Liver (tissue), 8 donors: ENCODE measurements at regions not wholly inside any gene's neighbourhood (a gene's known extent, or its start where the extent isn't known, plus 50 kb on each side); places are given as distances from the start of the nearest gene placed in this dataset.

ENCODE experiments used
- DNase-seq: peaks from one replicate; pipeline ENCODE4 v3.0.0-alpha.2; 2017; ENCODE audit warnings: low spot score
- H3K27ac ChIP-seq, 2 donors: one replicate each; pipeline ENCODE4 v1.7.0; 2013; ENCODE audit warnings: inconsistent platforms in 2 of 2, low read length in 2 of 2, control low read depth in 1 of 2, low read depth in 1 of 2, mild to moderate bottlenecking in 1 of 2
- H3K27me3 ChIP-seq, 4 donors: one replicate each; pipeline versions ENCODE4 v1.6.1 to v1.7.0; 2013; ENCODE audit warnings: low read length in 3 of 4, inconsistent platforms in 1 of 4, mild to moderate bottlenecking in 1 of 4, moderate library complexity in 1 of 4; ENCODE audit not compliant: control insufficient read depth in 4 of 4, insufficient read depth in 4 of 4
- H3K36me3 ChIP-seq, 4 donors: one replicate each; pipeline versions ENCODE4 v1.6.1 to v1.7.0; 2013; ENCODE audit warnings: low read length in 3 of 4, mild to moderate bottlenecking in 3 of 4, low read depth in 1 of 4, moderate library complexity in 1 of 4; ENCODE audit not compliant: control insufficient read depth in 4 of 4, insufficient read depth in 3 of 4
- H3K4me1 ChIP-seq, 4 donors: one replicate each; pipeline versions ENCODE4 v1.6.1 to v1.7.0; 2013; ENCODE audit warnings: low read length in 3 of 4, mild to moderate bottlenecking in 3 of 4, moderate library complexity in 1 of 4; ENCODE audit not compliant: control insufficient read depth in 4 of 4, insufficient read depth in 4 of 4
- H3K4me3 ChIP-seq, 3 donors: one replicate each; pipeline versions ENCODE4 v1.6.1 to v1.7.0; 2013; ENCODE audit warnings: low read length in 3 of 3, control low read depth in 1 of 3, low read depth in 1 of 3, mild to moderate bottlenecking in 1 of 3
- H3K9ac ChIP-seq, 2 donors: one replicate each; pipeline ENCODE4 v1.7.0; 2013; ENCODE audit warnings: low read length in 2 of 2, mild to moderate bottlenecking in 2 of 2, moderate library complexity in 2 of 2, control low read depth in 1 of 2, low read depth in 1 of 2
- H3K9me3 ChIP-seq, 4 donors: one replicate each; pipeline versions ENCODE4 v1.6.1 to v1.7.0; 2013; ENCODE audit warnings: low read length in 3 of 4; ENCODE audit not compliant: control insufficient read depth in 4 of 4
- ATF3 ChIP-seq: IDR thresholded peaks from 2 replicates; pipeline ENCODE4 v1.6.1; 2016; ENCODE audit warnings: antibody characterized with exemption
- CTCF ChIP-seq: fragments of 150-350 bp; IDR thresholded peaks from 2 replicates; pipeline ENCODE4 v1.5.1; 2017; ENCODE audit warnings: improper control_type of control experiment, low read depth, low read length; ENCODE audit not compliant: missing input control
- EGR1 ChIP-seq, 2 donors: IDR thresholded peaks; 2 replicates each; pipeline ENCODE4 v1.6.1; 2016 to 2018; ENCODE audit warnings: antibody characterized with exemption in 2 of 2, low read depth in 2 of 2
- FOXA1 ChIP-seq: IDR thresholded peaks from 2 replicates; pipeline ENCODE4 v1.6.1; 2016; ENCODE audit warnings: antibody characterized with exemption
- FOXA2 ChIP-seq: IDR thresholded peaks from 2 replicates; pipeline ENCODE4 v1.6.1; 2016; ENCODE audit warnings: antibody characterized with exemption
- GABPA ChIP-seq, 2 donors: IDR thresholded peaks in 1 of 2; conservative IDR thresholded peaks in 1 of 2; 2 replicates each; pipeline ENCODE4 v1.6.1; 2016; ENCODE audit warnings: antibody characterized with exemption in 2 of 2, mild to moderate bottlenecking in 1 of 2, moderate library complexity in 1 of 2
- HNF4A ChIP-seq, 2 donors: conservative IDR thresholded peaks; 2 replicates each; pipeline ENCODE4 v1.6.1; 2016; ENCODE audit warnings: antibody characterized with exemption in 2 of 2, mild to moderate bottlenecking in 2 of 2
- HNF4G ChIP-seq: IDR thresholded peaks from 2 replicates; pipeline ENCODE4 v1.6.1; 2016; ENCODE audit warnings: antibody characterized with exemption
- MAX ChIP-seq: IDR thresholded peaks from 2 replicates; pipeline ENCODE4 v1.6.1; 2016; ENCODE audit warnings: antibody characterized with exemption
- NR2F2 ChIP-seq: IDR thresholded peaks from 2 replicates; pipeline ENCODE4 v1.6.1; 2016; ENCODE audit warnings: antibody characterized with exemption
- RAD21 ChIP-seq, 2 donors: IDR thresholded peaks; 2 replicates each; pipeline ENCODE4 v1.6.1; 2016; ENCODE audit warnings: antibody characterized with exemption in 2 of 2, mild to moderate bottlenecking in 2 of 2
- RXRA ChIP-seq, 2 donors: IDR thresholded peaks; 2 replicates each; pipeline ENCODE4 v1.6.1; 2017 to 2018; ENCODE audit warnings: antibody characterized with exemption in 2 of 2, mild to moderate bottlenecking in 1 of 2
- SP1 ChIP-seq: IDR thresholded peaks from 2 replicates; pipeline ENCODE4 v1.6.1; 2018; ENCODE audit warnings: antibody characterized with exemption, mild to moderate bottlenecking
- TAF1 ChIP-seq: conservative IDR thresholded peaks from 2 replicates; pipeline ENCODE4 v1.6.1; 2016; ENCODE audit warnings: antibody characterized with exemption, mild to moderate bottlenecking
- YY1 ChIP-seq: IDR thresholded peaks from 2 replicates; pipeline ENCODE4 v1.6.1; 2016; ENCODE audit warnings: antibody characterized with exemption, mild to moderate bottlenecking
- WGBS: extraction: QIAGEN DNeasy Blood & Tissue Kit; methylation state at CpG from one replicate; pipeline ENCODE4 v1.1.7; 2013; 5-methylcytosine and 5-hydroxymethylcytosine counted together
- TF ChIP-seq, protein P1 (sequence below): IDR thresholded peaks from 2 replicates; pipeline ENCODE4 v1.6.1; 2016; ENCODE audit warnings: antibody characterized with exemption
- TF ChIP-seq, protein P2 (sequence below): IDR thresholded peaks from 2 replicates; pipeline ENCODE4 v1.6.1; 2016; ENCODE audit warnings: antibody characterized with exemption, mild to moderate bottlenecking
- donor health status: healthy.
- donor health status: healthy.
- donor health status: healthy.
- donor health status: healthy.
- donor health status: healthy.

GRCh38 chr5:175816348-175816747 lies 55.0 kb upstream of the CPLX2 start (continued):
- TF ChIP-seq, protein P1, sequence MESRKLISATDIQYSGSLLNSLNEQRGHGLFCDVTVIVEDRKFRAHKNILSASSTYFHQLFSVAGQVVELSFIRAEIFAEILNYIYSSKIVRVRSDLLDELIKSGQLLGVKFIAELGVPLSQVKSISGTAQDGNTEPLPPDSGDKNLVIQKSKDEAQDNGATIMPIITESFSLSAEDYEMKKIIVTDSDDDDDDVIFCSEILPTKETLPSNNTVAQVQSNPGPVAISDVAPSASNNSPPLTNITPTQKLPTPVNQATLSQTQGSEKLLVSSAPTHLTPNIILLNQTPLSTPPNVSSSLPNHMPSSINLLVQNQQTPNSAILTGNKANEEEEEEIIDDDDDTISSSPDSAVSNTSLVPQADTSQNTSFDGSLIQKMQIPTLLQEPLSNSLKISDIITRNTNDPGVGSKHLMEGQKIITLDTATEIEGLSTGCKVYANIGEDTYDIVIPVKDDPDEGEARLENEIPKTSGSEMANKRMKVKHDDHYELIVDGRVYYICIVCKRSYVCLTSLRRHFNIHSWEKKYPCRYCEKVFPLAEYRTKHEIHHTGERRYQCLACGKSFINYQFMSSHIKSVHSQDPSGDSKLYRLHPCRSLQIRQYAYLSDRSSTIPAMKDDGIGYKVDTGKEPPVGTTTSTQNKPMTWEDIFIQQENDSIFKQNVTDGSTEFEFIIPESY: no peak
- TF ChIP-seq YY1 (no peak), HNF4G (no peak), RAD21 (IDR thresholded peaks at IDR 0.05) (no peak), FOXA2 (no peak), EGR1 (IDR thresholded peaks at IDR 0.05; ENCODE audit: low read depth in 2 of 2) (no peak), SP1 (no peak), TAF1 (no peak), FOXA1 (no peak)

DNA sequence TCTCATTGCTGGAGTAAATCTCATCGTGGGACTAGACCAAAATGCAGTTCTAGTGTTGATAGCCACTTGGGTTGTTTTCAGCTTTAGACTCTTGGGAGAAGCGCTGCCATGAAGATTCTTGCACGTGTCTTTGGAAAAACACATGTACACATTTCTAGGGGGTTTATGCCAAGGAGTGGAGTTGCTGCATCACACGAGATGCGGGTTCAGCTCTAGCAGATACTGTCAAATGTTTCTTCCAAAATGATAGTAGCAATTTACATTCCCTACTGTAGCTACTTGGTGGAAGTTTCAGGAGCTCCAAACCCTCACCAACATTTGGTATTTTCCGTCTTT lies 52.3 kb upstream of the CPLX2 start:
- WGBS: 85% methylated on average over 6 of the region's 6 CpGs
- Histone ChIP-seq H3K27ac (no peak overlapping the region), H3K4me3 (no peak overlapping the region), H3K36me3 (no peaks in the 10 kb centered on the region), H3K9me3 (no peaks in the 10 kb centered on the region), H3K9ac (no peak overlapping the region), H3K4me1 (no peaks in the 10 kb centered on the region), H3K27me3 (peaks cover 0 to 7% (median 4%) of the 10 kb centered on the region in 4 donors)
- no peak for TF ChIP-seq EGR1 (IDR thresholded peaks at IDR 0.05; ENCODE audit: low read depth in 2 of 2)
- DNase-seq: no peak

GRCh38 chr5:175820230-175820629 lies 51.1 kb upstream of the CPLX2 start:
- peaks cover 0 to 7% (median 4%) of the 10 kb centered on the region in 4 donors for H3K27me3 ChIP-seq
- H3K9ac ChIP-seq: no peak overlapping the region
- no peak overlapping the region for H3K27ac ChIP-seq
- H3K9me3 ChIP-seq: no peaks in the 10 kb centered on the region
- no peak for DNase-seq
- H3K4me3 ChIP-seq: no peak overlapping the region
- no peaks in the 10 kb centered on the region for H3K4me1 ChIP-seq
- no peaks in the 10 kb centered on the region for H3K36me3 ChIP-seq
- no peak for TF ChIP-seq HNF4A (conservative IDR thresholded peaks at IDR 0.05)
- no peak for TF ChIP-seq YY1
- no peak for TF ChIP-seq NR2F2
- TF ChIP-seq TAF1: no peak
- TF ChIP-seq EGR1 (IDR thresholded peaks at IDR 0.05; ENCODE audit: low read depth in 2 of 2): no peak
- no peak for TF ChIP-seq HNF4G
- TF ChIP-seq, protein P2, sequence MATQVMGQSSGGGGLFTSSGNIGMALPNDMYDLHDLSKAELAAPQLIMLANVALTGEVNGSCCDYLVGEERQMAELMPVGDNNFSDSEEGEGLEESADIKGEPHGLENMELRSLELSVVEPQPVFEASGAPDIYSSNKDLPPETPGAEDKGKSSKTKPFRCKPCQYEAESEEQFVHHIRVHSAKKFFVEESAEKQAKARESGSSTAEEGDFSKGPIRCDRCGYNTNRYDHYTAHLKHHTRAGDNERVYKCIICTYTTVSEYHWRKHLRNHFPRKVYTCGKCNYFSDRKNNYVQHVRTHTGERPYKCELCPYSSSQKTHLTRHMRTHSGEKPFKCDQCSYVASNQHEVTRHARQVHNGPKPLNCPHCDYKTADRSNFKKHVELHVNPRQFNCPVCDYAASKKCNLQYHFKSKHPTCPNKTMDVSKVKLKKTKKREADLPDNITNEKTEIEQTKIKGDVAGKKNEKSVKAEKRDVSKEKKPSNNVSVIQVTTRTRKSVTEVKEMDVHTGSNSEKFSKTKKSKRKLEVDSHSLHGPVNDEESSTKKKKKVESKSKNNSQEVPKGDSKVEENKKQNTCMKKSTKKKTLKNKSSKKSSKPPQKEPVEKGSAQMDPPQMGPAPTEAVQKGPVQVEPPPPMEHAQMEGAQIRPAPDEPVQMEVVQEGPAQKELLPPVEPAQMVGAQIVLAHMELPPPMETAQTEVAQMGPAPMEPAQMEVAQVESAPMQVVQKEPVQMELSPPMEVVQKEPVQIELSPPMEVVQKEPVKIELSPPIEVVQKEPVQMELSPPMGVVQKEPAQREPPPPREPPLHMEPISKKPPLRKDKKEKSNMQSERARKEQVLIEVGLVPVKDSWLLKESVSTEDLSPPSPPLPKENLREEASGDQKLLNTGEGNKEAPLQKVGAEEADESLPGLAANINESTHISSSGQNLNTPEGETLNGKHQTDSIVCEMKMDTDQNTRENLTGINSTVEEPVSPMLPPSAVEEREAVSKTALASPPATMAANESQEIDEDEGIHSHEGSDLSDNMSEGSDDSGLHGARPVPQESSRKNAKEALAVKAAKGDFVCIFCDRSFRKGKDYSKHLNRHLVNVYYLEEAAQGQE: no peak
- TF ChIP-seq RXRA (IDR thresholded peaks at IDR 0.05): no peak
- TF ChIP-seq FOXA1: no peak
- TF ChIP-seq SP1: no peak
- no peak for TF ChIP-seq RAD21 (IDR thresholded peaks at IDR 0.05)
- no peak for TF ChIP-seq MAX
- TF ChIP-seq CTCF: no peak
- TF ChIP-seq FOXA2: no peak
- TF ChIP-seq ATF3: no peak
- TF ChIP-seq GABPA (IDR thresholded peaks at IDR 0.05 in 1 of 2, conservative IDR thresholded peaks at IDR 0.05 in 1 of 2): no peak
- WGBS: 77% methylated on average over 9 of the region's 9 CpGs
